ENCODE measurements at regions not wholly inside any gene's neighbourhood (a gene's known extent, or its start where the extent isn't known, plus 50 kb on each side); places are given as distances from the start of the nearest gene placed in this dataset.

GRCh38 chr9:108244686-108245085, 611.1 kb downstream of the ACTL7B start (continued):
- no peak for TF ChIP-seq TCF7L2 (IDR thresholded peaks at IDR 0.05; ENCODE audit: borderline replicate concordance, extremely low read depth, insufficient read depth, insufficient read length)
- TF ChIP-seq CBX3 (IDR thresholded peaks at IDR 0.05; ENCODE audit: low read depth) = no peak

GRCh38 chr9:108241384-108242073, 614.3 kb downstream of the ACTL7B start:
- no peaks in the 10 kb centered on the region for H3K9me3 ChIP-seq (ENCODE audit: control insufficient read depth in 1 of 2, insufficient read depth in 1 of 2, low read depth in 1 of 2, low read length in 2 of 2)
- RAD21 ChIA-PET (ENCODE audit: low non-redundant PET in 1 of 2, low total read pairs in 2 of 2, uncharacterized antibody in 2 of 2, unreplicated experiment in 2 of 2) = no interaction called here

More at GRCh38 chr9:108241384-108242073, 614.3 kb downstream of the ACTL7B start:
- TF ChIP-seq REST (IDR thresholded peaks at IDR 0.05; ENCODE audit: low read depth) = no peak
- no peak for TF ChIP-seq POLR2AphosphoS5 (IDR thresholded peaks at IDR 0.05; ENCODE audit: low read depth, low read length)
- no peak for TF ChIP-seq FOSL1 (IDR thresholded peaks at IDR 0.05; ENCODE audit: low read depth)
- 0 out of 2 replicates have a peak, but pooled peaks have one; percentile 17 for TF ChIP-seq SIN3A (IDR thresholded peaks at IDR 0.05; ENCODE audit: low read depth)
- no peak for TF ChIP-seq EGR1 (IDR thresholded peaks at IDR 0.05; ENCODE audit: low read depth)
- no peak for TF ChIP-seq CBX3 (IDR thresholded peaks at IDR 0.05; ENCODE audit: low read depth)
- peak; percentile 21 for TF ChIP-seq YY1 (IDR thresholded peaks at IDR 0.05; ENCODE audit: extremely low read depth, insufficient replicate concordance, low read depth, low read length)
- TF ChIP-seq ZFX (IDR thresholded peaks at IDR 0.05) = no peak
- TF ChIP-seq EZH2 (IDR thresholded peaks at IDR 0.05) = no peak
- H3K9ac ChIP-seq (ENCODE audit: low read length) = no peak overlapping the region
- no peaks in the 10 kb centered on the region for H3K4me1 ChIP-seq (ENCODE audit: control insufficient read depth in 1 of 2, insufficient read depth in 2 of 2, low read length in 2 of 2)
- no peak overlapping the region for H3K4me3 ChIP-seq (replicated peaks in 1 of 2; ENCODE audit: low read depth in 1 of 2, low read length in 2 of 2)
- peak; percentile 10 for DNase-seq (ENCODE audit: low read depth, low spot score)
- no peak overlapping the region for H3K27ac ChIP-seq (ENCODE audit: low read depth, low read length)
- no peaks in the 10 kb centered on the region for H3K9me2 ChIP-seq (ENCODE audit: insufficient read depth)
- CTCF ChIA-PET = no interaction called here
- intact Hi-C loops (cut with micrococcal nuclease) = no loop called here
- no peak overlapping the region for H3K4me2 ChIP-seq (ENCODE audit: low read length)
- POLR2A ChIA-PET = no interaction called here
- H3K27me3 ChIP-seq (ENCODE audit: insufficient read depth, low read length) = no peaks in the 10 kb centered on the region
- peak overlapping the region; percentile 62 for H2AFZ ChIP-seq (ENCODE audit: low read depth, low read length, poor library complexity, severe bottlenecking)
- no peaks in the 10 kb centered on the region for H4K20me1 ChIP-seq (ENCODE audit: insufficient read depth)
- no TSS peak for BruUV-seq (replicated peaks)
- peak; percentile 40; the same call in 1 of the 2 replicates for ATAC-seq
- H3K79me2 ChIP-seq (ENCODE audit: insufficient read depth, low read length) = no peaks in the 10 kb centered on the region
- no peaks in the 10 kb centered on the region for H3K36me3 ChIP-seq (ENCODE audit: control insufficient read depth in 1 of 2, insufficient read depth in 2 of 2, low read length in 2 of 2)

All from HCT116 (cell line).